HT-29 (cell line): ENCODE measurements at regions not wholly inside any gene's neighbourhood (a gene's known extent, or its start where the extent isn't known, plus 50 kb on each side); places are given as distances from the start of the nearest gene placed in this dataset.
"Not testable (repeated sequence)": the region's sequence is repeated elsewhere in the genome, so short reads cannot be mapped to it uniquely, and the experiment has no call there.

Experiments
- DNase-seq: peaks from one replicate; pipeline ENCODE4 v3.0.0-alpha.2; 2015; ENCODE audit warnings: low spot score

DNA sequence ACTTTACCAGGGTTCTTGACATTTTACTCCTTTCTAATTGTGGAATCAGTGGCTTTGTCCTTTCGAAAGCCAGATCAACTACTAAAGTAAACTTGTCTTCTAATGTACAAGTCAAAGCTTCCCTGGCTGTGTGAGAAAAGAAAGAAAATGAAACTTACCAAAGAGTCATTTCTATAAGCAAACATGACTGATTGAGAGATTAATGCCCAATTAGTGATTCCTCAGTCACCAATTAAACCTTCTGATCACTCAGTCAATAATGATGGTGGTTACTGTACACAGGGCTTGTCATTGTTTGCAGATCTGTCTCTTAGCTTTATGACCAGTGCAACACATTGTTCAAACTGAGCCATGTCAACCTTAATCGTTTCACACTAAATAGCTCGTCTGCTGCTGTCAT lies 1168.4 kb upstream of the CITED2 start:
- no peak for DNase-seq

DNA sequence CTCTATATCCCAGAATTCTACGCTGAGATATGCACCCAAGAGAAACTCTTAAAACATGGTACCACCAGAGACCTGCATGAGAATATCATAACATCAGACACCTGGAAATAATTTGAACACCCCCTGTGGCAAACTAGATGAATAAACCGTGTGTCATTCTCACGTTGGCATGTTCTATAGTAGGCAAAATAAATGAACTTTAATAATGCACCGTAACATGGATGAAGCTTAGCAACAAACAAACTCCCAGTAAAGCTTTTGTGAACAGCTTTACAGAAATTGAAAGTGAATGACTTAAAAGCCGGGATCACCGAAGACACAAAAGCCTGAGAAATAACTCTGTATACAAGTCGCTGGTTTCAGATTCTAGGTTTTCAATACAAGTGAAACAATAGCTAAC lies 1166.8 kb upstream of the CITED2 start:
- DNase-seq = no peak

DNA sequence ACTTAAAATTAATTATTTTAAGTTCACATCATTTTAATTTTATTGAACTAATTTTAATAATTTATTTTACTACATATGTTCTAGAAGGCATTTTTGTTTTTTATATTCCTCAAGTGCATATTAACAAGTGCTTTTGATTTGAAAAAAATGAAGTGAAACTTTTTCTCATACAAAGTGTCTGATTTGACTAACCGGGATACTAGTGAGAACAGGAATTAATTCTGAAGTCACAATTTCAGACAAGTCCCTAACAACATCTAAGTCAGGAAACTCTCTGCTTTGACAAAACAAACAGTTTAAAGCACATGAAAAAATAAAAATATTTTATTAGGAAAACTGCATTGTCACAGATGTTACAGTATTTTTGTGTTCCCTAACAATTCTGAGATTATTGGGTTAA lies 1166.3 kb upstream of the CITED2 start:
- no peak for DNase-seq

DNA sequence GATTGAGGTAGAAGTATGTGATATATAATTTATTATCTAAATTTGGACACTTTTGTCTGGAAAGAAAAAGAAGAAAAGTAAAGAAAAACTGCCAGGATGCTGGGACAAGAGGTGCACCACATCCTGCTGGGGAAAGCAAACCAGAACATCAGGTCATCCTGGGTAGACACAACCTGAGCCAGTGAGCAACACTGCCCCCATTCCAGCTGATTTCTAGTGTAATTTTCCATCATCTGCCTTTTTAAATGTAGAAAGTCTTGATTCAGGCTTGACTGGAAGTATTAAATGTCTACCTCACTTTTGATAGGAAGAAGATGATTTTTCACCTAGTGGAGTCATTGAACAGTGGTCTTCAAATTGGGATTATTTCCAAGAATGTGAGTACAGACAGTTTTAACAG lies 1164.5 kb upstream of the CITED2 start:
- DNase-seq = no peak

DNA sequence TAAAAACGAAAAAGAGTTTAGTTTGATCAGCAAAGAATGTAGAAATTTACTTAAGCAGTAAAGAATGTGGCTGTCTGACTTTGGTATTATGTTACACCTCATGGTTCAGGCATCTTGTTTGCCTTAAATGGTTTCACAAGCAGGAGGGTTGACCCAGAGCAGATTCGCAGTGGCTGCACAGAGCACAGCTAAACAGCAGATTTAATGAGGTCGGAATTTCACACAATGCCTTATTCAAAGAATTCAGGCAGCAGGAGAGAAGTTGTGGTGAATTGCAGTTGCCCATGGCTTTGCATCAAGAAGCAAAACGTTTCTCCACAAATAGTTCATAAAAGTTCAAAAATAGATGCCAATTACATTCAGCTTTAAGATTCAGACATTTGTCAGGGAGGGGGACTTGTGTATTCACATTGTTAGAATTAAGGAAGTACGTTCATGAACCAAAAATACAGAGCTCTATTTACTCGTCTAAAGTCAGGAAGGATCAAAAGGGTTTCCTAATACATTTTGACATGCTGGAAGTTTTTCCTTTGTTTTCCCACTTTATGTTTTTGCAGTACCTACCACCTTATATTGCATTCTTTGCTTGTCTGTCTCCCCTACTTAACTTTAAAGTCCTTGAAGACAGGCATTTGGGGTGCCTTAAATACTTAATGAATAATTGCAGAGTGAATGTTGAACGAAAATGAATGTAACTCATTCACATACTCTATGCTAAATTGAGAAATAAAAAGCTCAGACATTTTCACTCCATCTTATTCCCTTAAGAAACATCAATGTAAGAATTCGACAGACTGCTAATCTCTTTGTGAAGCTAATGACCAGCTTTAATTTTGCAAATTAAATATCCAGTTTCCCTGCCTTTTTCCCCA lies 1163.6 kb upstream of the CITED2 start:
- DNase-seq = no peak

DNA sequence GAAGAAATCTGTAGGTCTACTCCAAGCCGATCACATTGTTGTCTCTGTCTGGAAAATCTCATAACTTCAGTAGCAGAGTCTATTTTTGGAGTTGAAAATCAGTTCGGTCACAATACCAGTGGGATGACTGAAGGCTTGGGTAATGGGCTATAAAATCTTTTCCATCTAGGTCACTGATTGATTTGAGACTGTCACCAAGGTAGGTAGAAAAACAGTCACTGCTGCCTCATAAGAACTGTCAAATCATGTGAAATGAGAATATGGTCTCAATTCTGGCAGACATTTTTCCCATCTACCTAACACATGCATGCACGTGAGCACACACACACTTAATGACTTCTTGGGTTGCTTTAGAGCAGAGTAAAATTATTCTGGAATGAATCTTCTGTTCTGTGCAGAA lies 1162.8 kb upstream of the CITED2 start:
- DNase-seq = no peak

DNA sequence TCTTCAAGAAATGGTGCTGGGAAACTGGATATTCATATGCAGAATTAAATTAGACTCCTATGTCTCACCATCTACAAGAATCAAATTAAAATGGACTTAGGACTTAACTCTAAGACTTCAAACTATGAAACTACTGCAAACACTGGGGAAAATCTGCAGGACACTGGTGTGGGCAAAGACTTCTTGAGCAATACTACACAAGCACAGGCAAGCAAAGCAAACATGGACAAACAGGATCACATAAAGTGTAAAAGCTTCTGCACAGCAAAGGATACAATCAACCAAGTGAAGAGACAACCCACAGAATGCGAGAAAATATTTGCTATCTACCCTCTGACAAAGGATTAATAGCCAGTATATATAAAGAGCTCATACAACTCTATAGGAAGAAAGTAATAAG lies 1161.1 kb upstream of the CITED2 start:
- no peak for DNase-seq

DNA sequence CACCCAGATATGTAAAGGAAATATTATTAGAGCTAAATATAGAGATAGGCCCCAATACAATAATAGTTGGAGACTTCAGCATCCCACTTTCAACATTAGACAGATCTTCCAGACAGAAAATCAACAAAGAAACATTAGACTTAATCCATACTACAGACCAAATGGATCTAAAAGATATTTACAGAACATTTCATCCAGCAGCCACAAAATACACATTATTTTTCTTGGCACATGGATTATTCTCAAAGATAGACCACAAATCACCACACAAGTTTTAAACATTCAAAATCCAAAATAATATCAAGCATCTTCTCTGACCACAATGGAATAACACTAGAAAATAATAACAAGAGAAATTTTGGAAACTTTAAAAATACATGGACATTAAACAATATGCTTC lies 1159.1 kb upstream of the CITED2 start:
- DNase-seq = no peak

DNA sequence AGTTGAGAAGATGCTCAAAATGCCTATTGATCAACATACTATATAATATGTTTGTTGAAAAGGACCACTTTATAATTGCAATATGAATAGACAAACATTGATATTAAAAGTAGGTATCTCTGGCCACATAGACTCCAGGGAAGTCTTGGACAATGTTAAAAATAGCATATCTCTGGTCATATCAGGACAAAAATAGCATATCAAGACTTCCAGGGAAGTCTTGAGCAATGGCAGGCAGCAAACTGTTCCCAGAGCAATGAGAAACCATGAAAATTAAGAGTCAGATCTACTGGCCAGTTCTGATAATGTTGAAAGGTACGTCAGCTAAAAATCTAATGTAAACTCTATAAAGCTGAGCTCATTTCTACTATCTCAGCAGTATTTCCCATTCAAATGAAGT lies 1130.3 kb upstream of the CITED2 start:
- no peak for DNase-seq

DNA sequence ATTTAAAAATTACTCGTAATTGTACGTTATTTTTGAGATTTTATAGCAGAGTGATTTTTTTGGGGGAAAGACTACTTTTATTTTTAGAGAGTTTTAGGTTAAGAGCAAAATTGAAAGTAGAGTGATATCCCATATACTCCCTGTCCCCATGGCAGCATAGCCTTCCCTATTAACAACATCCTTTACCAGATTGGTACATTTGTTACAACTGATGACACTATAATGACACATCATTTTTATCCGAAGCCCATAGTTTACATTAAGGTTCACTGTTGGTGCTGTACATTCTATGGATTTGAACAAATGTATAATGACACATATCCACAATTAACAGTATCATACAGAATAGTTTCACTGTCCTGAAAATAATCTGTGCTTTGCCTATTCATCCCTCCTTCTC lies 1126.4 kb upstream of the CITED2 start:
- no peak for DNase-seq

DNA sequence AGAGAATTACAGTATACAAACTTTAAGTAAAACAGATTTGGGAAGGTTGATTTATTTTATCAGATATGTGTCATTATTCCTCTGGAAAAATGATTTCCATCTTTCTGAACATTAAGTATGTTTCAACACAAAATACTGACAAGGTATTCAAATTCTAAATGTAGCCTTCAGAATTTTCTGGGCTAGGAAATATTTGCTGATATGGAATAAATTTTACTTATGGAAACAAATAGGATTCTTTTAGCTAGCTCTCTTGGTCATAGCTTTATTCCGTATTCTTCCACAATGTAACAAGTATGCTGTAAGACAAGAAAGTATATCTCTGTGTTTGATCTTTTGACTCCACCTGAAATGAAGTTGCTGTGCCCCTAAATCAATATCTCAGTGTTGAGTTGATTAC lies 1125.2 kb upstream of the CITED2 start:
- no peak for DNase-seq

DNA sequence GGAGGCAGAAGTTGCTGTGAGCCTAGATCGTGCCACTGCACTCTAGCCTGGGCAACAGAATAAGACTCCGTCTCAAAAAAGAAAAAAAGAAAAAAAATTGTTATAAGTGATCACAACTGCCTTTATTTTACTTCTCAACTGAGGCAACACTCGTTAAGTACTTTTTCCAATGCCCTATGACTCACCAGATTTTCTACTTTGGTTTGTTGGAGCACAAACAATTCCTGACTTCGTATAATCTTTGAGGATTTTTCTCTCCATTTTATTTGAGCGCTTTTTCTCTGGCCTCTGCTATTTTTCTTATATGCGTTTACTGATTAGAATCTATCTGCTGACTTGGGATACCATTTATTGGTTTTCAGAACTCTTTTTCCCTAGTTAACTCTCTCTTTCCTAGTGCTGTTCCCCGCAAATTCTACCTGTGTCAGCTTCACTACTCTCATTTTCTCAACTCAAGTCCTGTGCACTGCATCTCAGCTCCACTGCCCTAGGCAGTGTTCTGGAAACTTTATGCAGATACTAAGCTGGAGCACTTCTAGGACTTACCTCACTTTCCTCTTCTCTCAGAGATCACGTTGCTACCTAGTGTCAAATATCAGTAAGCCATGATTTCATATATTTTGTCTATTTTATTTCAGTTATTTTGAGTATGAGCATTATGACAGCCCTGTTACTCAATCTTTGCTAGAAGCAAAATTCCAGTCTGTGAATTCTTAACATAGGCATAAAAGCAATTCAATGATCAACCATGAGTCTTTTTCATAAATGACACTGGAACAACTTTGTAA lies 1120.1 kb upstream of the CITED2 start:
- no peak for DNase-seq

DNA sequence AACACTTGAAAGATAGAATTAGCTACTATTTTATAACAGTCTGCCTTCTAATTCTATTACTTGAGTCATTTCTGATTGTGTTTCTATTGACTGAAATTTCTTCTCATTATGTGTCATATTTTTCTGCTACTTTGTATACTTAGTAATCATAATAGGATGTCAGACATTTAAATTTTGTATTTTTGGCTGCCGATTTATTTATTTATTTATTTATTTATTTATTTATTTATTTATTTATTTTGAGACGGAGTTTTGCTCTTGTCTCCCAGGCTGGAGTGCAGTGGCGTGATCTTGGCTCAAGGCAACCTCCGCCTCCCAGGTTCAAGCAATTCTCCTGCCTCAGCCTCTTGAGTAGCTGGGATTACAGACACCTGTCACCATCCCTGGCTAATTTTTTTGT lies 1119.0 kb upstream of the CITED2 start:
- DNase-seq = not testable (repeated sequence)

DNA sequence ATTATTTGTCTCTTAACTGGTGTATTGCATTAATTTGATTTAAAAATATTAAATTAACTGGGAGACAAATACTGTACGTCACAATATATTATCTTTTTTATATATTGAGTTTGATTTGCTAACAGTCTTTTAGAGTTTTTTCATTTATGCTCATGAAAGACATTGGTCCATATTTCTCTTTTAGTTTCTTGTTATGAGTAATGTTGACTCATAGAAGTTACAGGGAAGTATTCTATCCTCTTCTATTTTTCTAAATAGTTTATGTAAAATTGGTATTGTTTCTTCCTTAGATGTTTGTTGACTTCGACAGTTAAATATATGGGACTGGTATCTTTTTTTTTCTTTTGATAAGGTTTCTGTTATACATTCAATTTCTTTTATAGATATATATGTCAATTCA lies 1115.6 kb upstream of the CITED2 start:
- DNase-seq = no peak

DNA sequence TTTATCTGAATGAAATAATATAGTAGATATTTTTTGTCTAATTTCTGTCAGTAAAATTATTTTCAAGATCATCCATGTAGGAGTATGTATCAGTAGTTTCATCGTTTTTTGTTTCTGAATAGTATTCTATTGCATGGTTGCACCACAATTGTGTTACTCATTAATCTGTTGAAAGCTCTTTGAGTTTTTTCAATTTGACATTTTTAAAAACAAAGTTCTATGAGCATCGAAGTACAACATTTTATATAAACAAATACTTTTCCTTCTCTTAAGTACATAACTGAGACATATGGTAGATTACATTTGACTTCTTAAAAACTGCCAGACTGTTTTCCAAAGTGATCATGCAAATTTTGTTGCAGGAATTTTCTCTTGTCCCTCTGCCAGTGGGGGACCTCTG lies 1113.1 kb upstream of the CITED2 start:
- no peak for DNase-seq

DNA sequence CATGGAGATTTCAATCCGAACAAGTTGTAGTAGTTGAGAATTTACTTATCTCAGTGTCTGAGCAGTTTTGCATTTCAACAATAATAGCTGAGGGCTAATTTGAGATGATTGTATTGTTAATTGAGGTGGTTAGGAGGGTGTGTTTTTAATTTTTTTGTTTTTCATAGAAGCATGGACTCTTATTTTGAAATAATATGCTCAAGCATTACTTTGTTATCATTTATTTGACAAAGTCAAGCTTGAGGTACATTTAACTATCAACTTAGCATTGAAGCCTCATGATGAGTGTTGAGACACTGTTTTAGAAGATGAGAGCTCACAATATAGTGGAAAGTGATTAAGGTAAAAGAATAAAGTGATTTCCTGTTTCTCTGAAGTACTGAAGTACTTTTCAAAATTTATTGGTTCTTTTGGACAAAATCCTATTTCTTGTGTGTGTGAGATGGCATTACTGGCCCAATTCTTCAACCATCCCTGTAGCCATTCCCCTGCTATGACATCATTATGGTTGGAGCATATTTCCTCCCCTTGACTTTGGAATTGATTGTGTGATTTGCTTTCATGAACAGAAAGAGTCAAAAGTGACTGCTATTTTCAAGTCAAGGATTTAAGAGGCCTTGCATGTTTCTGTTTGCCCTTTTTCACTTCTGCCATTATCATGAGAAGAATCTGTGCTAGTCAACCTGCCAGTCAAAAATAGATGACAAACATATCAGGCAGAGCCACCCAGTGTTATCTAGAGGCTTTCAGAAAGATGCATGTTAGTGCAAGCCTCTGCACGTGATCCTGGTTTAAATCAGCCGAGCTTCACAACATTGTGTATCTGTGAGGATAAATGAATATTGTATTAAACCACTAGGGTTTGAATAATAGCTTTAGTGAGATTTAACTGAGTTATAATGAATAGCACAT lies 1112.3 kb upstream of the CITED2 start:
- no peak for DNase-seq

DNA sequence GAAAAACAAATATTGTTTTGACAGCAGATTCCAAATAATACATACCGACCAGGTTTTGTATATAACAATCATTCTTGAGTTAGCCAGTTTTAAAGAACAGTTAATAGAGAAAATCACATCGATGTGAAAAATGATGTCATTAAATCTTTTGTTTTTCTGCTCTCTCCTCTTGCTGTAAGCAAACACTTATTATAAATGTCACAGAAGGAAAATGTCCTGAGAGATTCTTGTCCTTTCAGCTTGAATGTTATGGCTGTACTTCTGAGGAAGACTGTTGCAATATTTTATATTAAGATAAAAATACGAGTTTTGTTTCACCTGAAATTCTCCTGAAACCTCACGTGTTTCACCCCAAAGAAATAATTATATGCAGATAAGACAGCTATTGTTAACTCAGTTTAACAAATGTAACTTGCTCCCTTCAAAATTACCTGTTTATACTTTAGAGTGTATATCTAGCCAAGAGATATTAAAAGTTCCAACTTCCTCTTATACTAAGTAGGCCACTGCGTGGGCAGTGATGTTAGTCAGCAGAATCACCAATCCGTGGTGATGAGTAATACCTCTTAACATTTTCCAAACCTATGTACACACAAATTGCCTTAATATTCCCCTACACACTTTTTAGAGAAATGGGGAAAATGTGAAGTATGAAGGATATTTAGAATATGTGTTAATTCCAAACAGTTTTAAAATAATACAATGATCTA lies 1111.4 kb upstream of the CITED2 start:
- DNase-seq = peak; percentile 42

DNA sequence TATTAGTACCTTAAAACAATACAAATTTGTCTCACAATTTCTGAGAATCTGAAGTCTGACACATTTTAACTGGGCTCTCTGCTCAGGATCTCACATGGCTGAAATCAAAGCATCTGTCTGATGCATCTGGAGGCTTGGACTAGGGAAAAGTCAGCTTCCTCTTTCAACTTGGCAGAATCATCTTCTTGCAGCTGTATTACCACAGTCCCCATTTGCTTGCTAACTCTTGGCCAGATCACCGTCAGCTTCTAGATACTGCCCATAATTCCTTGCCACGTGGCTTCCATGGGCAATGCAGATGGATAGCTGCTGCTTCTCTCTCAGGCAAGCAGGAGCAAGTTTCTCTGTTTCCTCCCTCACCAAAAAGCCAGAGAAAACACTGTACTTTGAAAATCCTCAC lies 1106.4 kb upstream of the CITED2 start:
- DNase-seq = no peak

DNA sequence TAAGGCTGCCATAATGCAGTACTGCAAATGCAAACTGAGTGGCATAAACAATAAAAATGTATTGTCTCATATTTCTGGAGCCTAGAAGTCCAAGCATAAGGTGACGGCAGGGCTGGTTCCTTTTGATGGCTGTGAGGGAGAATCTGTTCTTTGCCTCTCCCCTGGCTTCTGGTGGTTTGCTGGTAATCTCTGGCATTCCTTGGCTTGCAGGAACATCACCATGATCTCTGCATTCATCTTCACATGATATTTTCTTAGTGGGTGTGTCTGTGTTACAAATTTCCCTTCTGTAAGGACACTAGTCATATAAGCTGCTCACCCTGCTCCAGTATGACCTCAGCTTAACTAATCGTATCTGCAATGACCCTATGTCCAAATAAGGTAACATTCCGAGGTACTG lies 1104.2 kb upstream of the CITED2 start:
- DNase-seq = no peak

DNA sequence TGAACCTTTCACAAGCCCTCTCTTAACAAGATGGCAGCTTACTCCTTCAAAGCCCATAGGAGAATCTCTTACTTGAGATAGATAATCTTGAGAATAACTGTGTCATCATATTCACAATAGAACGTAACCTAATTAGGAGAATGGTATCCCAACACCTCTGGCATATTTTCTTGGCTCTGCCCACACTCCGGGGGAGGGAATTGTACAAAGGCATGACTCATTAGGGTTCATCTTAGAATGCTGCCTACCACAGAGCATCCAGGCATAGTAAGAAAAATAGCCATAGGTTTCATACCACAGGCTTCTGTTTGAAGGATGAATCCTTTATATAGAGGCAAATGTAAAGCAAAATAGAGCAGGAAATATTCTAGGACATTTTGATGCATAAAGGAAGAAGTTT lies 1100.6 kb upstream of the CITED2 start:
- DNase-seq = no peak

DNA sequence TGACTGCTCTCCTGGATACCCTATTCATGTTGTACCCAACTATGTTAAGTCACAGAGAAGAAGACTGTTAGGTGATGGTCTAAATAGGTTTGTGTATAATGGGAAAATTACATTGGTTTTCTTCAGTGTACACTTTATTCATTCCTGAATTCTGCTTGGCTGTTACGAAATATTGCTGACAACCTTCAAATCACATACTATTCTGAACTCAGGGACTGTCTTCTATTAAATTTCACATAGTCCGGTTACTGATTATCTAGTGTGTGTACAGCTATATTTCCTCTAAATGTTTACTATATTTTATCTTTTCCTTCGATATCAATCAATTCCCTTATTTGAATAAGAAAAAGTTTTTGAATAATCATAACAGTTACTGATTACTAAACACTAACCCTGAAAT lies 1090.3 kb upstream of the CITED2 start:
- DNase-seq = no peak
